ENCODE measurements at regions not wholly inside any gene's neighbourhood (a gene's known extent, or its start where the extent isn't known, plus 50 kb on each side); places are given as distances from the start of the nearest gene placed in this dataset.

DNA sequence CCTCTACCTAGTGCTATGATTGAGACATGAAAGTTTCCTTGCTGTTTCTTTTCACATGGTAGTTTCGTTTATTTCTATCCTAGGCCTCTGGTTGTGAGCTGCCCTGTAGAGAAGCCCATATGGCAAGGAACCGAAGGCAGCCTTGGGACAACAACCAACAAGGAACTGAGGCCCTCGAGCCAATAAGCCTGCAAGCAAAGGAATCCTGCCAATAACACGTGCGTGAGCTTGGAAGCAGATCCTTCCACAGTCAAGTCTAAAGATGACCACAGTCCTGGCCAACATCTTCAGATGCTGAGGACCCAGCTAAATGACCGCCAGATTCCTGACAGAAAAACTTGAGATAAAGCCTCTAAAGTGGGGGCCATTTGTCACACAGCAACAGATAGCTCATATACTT lies 100.4 kb upstream of the FAM9B start:
- DNase-seq (no peak), ATAC-seq (no peak), FAIRE-seq (no peak)
- no peak overlapping the region for H3K27ac ChIP-seq
- TF ChIP-seq, protein P1, sequence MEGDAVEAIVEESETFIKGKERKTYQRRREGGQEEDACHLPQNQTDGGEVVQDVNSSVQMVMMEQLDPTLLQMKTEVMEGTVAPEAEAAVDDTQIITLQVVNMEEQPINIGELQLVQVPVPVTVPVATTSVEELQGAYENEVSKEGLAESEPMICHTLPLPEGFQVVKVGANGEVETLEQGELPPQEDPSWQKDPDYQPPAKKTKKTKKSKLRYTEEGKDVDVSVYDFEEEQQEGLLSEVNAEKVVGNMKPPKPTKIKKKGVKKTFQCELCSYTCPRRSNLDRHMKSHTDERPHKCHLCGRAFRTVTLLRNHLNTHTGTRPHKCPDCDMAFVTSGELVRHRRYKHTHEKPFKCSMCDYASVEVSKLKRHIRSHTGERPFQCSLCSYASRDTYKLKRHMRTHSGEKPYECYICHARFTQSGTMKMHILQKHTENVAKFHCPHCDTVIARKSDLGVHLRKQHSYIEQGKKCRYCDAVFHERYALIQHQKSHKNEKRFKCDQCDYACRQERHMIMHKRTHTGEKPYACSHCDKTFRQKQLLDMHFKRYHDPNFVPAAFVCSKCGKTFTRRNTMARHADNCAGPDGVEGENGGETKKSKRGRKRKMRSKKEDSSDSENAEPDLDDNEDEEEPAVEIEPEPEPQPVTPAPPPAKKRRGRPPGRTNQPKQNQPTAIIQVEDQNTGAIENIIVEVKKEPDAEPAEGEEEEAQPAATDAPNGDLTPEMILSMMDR (IDR thresholded peaks at IDR 0.05) = no peak
- no peak overlapping the region for H3K4me3 ChIP-seq
- 70 to 81% methylated on average over 6 of the region's 6 CpGs for WGBS, 2 donors
- H3K27me3 ChIP-seq = peaks cover 0 to 4% (median 1%) of the 10 kb centered on the region in 4 donors
- no peaks in the 10 kb centered on the region for H3K9me3 ChIP-seq
- H3K36me3 ChIP-seq = no peaks in the 10 kb centered on the region
- intact Hi-C loops (cut with DNase I) = no loop called here
- H3K4me1 ChIP-seq = no peaks in the 10 kb centered on the region

DNA sequence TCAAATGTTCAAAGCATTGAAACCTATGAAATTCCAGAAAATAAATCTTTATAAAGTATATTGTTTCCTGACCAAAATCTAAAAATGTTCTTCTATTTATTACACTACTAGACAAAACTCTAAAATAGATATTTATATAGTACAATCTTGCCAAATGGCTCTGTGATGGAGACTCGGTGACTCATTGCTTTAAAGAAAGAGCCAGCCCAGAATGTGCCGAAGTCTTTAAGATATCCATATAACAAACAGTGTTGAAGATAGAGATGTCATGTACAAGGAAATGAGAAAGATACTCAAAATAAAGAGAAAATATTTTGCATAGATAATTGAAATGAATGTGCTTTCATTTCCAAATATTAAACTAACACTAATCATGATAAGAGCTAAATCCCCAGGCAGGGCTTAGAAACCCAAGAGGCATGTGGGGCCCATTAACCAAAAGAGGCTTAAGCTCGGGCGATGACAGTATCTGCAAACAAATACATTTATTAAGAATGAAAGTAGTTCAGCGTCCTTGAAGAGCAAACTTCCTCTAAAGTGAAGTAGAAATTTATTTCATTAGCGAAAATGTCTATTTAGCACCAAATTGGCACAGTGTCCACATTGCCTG lies 102.1 kb upstream of the FAM9B start:
- no peak overlapping the region for H3K4me3 ChIP-seq
- H3K36me3 ChIP-seq = no peaks in the 10 kb centered on the region
- intact Hi-C loops (cut with DNase I) = no loop called here
- peak; percentile 43 for FAIRE-seq
- no peak overlapping the region for H3K27ac ChIP-seq
- H3K27me3 ChIP-seq = peaks cover 0 to 4% (median 1%) of the 10 kb centered on the region in 4 donors
- DNase-seq = no peak
- 63% methylated on average over 6 of the region's 6 CpGs for WGBS, 2 donors
- ATAC-seq = no peak
- H3K9me3 ChIP-seq = no peaks in the 10 kb centered on the region
- no peaks in the 10 kb centered on the region for H3K4me1 ChIP-seq
- TF ChIP-seq, protein P1 (IDR thresholded peaks at IDR 0.05) = no peak

DNA sequence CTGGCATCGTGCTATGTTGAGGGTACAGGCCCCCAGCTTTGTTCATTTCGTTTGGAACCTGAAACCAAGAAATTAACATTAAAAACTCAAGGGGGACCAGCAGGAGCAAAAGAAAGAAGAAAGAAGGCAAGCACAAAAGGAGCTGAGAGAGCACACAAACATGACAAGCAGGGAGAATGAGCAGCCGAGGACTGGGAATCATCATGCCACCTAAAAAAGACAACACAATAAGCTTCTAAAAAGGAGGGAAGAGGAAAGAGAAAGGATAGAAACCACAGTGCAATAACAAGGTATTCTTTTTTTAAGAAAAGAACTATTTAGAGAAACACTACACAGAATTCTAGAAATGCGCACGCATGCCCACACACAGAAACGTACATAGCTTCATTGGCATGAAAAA lies 103.2 kb upstream of the FAM9B start:
- whole genome bisulfite sequencing, 2 donors = 80 to 83% methylated on average over 6 of the region's 6 CpGs
- Histone ChIP-seq H3K36me3 (no peaks in the 10 kb centered on the region), H3K9me3 (no peaks in the 10 kb centered on the region), H3K4me3 (no peak overlapping the region), H3K27ac (no peak overlapping the region), H3K27me3 (peaks cover 0 to 4% (median 1%) of the 10 kb centered on the region in 4 donors), H3K4me1 (no peaks in the 10 kb centered on the region)
- FAIRE-seq (no peak), DNase-seq (no peak), ATAC-seq (no peak)
- intact Hi-C loops (cut with DNase I) = no loop called here
- TF ChIP-seq, protein P1 (IDR thresholded peaks at IDR 0.05) = no peak

DNA sequence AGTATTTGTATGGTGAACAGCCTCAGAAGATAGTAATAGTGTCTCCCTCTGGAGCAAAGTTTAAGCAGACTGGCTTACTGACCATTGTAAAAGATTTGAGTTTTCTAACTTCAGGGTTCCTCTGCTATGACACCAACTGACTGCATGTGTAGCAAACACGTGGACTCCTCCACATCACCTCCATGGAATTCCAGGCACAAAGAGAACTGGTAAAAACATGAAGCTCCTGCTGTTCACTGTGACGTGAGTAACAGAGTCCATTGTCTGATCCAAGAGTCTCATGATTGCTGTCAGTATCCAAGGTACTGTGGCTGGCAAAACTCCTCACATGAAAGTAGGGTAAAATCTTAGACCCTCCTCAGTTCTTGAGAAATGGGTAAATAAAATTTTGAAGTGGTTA lies 107.6 kb upstream of the FAM9B start:
- Histone ChIP-seq H3K4me3 (no peak overlapping the region), H3K9me3 (no peaks in the 10 kb centered on the region), H3K27ac (no peak overlapping the region), H3K27me3 (no peaks in the 10 kb centered on the region), H3K36me3 (no peaks in the 10 kb centered on the region), H3K4me1 (no peaks in the 10 kb centered on the region)
- TF ChIP-seq, protein P1 (IDR thresholded peaks at IDR 0.05) = no peak
- DNase-seq (no peak), ATAC-seq (no peak), FAIRE-seq (no peak)
- WGBS, 2 donors = 30 to 50% methylated on average over 2 of the region's 2 CpGs
- intact Hi-C loops (cut with DNase I) = no loop called here

DNA sequence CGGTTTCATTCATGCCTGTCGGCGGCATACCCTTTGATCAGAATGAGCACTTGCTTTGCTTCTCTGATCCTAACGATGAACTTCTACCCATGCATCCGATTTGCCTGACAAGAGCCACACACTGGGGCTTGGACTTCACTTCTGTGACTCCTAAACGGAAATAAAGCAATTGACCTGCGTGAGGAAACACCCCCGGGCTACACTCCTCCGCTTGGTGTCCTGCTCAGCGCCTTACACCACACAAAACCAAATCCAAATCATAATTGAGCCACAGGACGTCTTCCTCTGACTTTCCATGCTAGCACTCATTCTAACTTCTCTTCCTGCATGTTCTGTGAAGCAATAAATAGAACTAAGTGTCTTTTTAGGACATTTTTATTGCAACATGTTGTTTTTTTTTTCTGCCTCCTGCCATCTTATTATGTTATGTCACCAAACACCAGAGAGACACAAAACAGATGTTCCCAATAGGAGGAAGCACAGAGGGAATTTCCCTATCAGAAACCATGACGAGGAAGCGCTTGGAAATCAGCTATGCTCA lies 110.8 kb upstream of the FAM9B start:
- intact Hi-C loops (cut with DNase I) = no loop called here
- Histone ChIP-seq H3K27ac (no peak overlapping the region), H3K4me3 (no peak overlapping the region), H3K9me3 (no peaks in the 10 kb centered on the region), H3K4me1 (no peaks in the 10 kb centered on the region), H3K36me3 (no peaks in the 10 kb centered on the region), H3K27me3 (peaks cover 0 to under 1% (median 0%) of the 10 kb centered on the region in 4 donors)
- FAIRE-seq (no peak), DNase-seq (no peak), ATAC-seq (no peak)
- WGBS, 2 donors = 52 to 69% methylated on average over 13 of the region's 13 CpGs
- TF ChIP-seq, protein P1 (IDR thresholded peaks at IDR 0.05) = no peak
